NCI-H2081 (cell line): ENCODE measurements at regions not wholly inside any gene's neighbourhood (a gene's known extent, or its start where the extent isn't known, plus 50 kb on each side); places are given as distances from the start of the nearest gene placed in this dataset.

ENCODE experiments used
- DNase-seq, 2 experiments: peaks; one replicate each; lab custom pipeline; 2025; lab: John Stamatoyannopoulos, UW

DNA sequence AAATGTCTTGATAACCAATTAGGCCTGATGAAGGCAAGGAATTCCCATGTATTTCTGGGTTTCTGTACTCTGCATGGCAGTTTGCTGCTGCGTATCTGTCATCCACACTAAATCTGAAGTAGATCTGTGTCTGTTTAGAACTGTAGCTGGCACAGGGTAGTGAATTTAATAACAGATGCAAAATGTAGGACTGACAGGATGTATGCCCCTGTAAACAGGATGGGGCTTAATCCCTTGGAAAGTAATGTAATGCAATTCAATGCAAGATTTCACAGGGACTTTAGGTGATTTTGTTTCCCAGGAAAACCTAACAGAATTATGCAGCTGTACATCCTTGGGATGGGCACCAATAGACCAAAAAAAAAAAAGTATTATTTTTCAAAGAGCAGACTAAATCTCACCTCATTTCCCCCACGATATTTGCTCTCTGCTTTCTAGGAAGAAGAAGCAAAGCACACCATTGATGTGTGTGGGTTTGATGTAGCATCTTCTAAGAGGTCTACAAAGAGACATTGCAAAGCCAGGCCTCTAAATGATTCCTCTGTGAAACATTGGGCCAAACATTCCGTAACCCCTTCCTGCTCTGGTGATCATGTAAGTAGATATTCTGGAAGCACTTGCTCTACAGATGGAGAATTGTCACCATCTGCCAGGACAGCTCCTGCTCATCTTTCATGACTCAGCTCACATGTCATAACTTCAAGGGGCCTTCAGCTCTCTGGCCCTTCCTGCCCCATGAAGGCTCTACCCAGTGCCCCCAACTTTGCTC is 464.3 kb upstream of the RGMA start:
- DNase-seq = no peak

DNA sequence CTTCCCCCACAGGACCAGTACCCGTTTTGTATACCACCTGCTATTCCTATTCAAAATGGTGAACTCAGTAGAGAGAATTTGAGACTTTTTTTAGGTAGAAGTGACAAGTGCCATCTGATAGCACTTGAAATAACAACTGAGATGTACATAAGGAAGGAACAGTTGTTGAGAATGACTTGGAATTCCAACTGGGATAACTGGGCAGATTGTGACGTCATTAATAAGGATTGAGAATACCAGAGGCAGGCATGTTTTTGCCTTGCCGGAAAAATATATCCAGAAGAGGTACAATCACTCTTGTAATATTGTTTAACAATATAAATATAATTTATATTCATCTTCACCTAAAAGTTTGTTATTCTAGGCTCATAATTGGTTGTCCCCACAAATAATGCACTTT is 454.1 kb upstream of the RGMA start:
- DNase-seq = no peak

DNA sequence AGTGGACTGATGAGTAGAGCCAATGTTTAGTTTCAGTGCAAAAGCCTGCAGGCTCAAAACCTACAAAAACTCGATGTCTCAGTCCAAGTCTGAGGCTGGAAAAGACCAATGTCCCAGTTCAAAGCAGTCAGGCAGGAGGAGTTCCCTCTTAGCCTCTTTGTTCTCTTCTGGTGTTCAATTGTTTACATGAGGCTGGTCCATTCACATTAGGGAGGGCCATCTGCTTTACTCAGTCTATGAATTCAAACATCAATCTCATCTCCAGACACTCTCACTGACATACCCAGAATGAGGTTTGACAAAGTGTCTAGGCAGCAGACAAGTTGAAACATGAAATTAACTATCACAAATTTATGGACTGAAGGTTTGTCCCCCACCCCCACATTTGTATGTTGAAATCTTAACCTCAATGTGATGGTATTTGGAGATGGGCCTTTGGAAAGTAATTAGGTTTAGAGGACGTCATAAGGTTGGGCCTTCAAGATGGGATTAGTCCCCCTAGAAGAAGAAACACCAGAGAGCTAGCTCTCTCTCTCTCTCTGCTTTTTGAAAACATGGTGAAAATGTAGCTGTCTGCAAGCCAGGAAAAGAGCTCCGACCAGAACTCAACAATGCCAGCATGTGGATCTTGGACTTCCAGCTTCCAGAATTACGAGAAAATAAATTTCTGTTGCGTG is 438.5 kb upstream of the RGMA start:
- DNase-seq = no peak

DNA sequence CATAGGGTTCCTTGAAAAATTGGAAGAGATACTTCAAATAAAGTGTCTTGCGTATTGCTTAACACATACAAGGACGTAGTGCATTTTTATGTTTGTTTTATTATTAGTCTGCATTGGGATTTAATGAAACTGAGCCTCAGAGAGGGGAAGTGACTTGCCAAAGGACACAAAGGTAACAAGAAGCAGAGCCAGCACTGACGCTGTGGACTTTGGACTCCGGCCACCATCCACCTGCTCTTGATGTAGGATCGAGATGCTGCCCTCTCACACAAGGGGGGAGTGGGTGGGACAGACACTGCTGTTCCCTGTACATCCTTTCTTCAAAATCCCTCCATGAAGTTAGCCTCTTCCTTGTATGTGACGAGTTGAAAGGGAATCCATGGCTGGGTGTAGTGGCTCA is 435.4 kb upstream of the RGMA start:
- no peak for DNase-seq

DNA sequence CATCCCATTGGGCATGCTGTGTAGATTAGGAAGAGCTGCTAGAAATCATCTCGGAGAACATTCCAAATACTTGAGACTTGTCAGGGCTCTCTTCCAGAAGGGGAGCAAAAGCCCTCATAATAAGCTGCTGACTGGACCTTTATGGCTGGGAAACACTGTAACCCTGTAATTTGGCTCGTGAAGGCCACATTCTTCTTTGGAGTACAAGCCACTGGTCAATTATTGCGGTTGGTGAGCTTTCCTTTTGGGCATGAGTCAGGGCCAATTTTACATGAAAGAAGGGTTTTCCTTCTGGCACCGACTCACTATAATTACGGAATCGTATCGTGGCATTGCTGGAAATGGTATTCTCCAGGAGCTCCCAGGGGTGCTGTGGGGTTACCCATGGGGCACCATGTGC is 434.5 kb upstream of the RGMA start:
- peak; percentile 6 to 36 for DNase-seq

DNA sequence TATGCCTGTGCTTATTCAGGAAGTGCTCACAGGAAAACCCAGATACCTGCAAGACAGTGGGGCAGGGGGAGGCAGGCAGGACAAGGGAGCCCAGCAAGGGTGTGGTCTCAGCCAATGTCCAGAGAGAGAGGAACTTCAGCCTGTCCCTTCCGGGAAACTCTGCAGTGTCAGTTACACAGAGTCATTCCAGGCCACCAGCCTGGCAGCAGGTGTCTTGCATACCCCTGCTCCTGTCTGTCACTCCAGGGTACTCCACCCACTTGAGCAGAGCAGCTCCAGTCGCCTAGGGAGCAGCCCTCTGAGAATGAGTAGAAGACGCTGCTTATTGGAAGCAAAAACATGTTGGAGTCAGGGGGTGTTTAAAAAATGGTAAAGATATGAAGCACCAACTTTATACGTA is 431.2 kb upstream of the RGMA start:
- no peak for DNase-seq

DNA sequence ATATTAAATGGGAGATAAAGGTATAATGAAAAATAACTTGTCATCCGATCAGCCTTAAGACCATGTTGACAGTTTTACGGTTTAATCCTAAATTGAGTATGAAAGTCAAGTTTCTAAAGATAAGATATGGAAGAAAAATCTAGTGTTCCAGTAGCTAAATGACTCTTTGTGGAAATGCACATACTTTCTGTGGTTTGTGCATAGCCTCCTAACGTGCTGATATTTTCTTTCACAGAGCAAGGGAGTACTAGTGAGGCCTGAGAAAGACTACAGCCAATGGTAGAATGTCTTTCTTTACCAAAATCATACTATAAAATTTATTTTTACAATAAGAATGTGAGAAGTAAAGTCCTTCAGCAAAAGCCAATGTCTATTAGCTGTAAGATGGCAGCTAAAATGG is 430.6 kb upstream of the RGMA start:
- no peak for DNase-seq

DNA sequence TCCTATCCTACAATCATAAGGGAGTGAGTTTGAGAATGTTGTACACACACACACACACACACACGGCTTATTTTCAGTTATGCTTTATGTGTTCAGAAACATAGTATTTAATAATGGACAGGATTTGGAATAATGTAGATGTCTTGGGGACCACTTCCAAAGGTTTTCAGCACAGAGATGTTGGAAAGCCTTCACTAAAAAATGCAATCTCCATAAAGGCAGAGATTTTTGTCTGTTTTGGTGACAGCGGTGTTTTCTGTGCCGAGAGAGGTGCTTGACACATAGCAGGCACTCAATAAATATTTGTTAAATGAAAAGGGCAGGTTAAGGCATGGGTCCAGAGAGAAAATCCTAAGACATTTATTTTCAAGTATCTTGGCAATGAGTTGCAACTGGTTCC is 428.2 kb upstream of the RGMA start:
- DNase-seq = no peak

DNA sequence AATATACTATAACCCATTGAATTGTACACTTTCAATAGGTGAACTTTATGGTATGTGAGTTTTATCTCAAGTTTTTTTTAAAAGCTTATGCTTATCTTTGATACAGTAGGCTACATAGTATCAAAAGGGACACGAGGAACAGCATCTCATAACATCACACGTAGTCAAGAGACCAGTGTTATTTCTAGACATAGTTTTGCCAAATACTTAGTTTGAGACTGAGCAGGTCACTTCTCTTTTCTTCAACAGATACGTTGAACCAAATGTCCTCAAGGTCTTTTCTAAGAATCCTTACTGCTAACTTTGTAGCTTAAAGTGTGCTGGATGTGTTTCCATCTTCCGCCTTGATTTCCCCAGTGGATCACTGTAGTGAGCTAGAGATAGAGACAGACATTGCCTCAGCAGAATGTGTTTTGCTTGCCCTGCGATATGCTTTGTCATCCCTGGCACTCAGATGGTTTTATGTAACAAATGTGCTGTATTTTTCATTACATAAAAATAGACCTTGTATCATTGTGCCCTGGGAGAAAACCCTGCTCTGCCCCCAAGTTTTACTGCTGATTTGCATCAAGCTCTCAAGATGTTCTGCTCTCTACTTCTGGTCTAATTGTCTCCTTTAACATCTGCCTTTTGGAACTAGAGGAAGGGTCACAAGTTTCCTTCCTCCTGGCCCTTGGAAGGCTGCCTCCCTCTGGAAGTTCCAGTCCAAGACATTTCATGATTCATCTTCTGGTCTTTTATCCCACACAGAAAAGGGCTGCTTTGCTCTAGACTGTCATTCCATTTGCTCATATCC is 426.4 kb upstream of the RGMA start:
- no peak for DNase-seq

DNA sequence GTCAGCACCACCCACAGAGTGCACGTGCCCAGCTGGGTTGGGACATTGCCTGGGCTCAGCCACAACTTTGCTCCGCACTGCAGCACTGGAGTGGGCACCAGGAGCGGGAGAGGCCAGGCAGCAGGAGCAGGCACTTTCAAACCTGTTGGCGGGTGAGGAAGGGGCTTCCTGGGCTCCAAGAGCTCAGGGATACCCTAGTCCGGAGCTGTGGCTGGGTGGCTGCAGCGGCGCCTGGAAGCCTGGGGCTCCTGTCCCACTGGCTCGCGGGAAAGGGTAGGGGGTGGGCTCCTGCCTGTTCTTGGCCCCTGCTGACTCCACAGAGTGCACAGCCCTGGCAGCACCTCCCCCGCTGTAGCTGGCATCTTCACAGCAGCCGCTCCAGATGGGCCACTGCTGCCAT is 417.6 kb upstream of the RGMA start:
- DNase-seq = no peak

DNA sequence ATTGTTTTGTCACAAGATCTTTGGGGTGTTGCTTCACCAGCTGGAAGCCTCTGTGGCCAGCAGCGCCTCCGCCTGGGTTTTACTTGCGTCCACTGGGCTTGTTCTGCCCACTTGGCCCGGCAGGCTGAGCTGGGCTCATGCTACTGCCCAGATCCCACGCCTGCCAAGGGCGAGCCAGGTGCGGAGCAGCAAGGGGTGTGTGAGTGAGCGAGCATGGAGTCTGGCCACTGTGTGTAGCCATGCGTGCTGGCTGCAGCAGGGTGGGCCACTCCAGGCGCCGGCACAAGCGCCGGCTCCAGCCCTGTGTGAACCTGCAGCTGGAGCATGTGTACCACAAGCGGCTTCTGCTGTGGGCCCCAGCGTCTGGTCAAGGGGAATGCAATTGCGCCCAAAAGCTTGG is 416.5 kb upstream of the RGMA start:
- no peak for DNase-seq

DNA sequence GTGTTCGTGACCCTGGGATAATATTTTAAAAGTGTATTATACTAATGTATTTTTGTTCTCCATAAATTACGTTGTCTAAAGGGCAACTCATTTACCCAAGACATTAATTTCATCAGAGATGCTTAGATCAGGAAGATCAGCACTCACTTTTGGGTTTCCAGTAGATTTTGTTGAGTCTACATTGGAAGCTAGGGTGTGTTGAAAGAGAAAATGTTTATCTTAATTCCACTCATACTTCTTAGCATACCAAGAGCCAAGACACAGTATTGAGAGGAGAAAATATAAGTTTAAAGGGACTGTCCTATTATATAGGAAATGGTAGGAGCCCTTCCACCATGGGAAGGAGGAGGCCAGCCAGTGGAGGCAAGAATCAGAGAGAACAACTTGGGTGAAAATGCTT is 412.9 kb upstream of the RGMA start:
- no peak for DNase-seq

DNA sequence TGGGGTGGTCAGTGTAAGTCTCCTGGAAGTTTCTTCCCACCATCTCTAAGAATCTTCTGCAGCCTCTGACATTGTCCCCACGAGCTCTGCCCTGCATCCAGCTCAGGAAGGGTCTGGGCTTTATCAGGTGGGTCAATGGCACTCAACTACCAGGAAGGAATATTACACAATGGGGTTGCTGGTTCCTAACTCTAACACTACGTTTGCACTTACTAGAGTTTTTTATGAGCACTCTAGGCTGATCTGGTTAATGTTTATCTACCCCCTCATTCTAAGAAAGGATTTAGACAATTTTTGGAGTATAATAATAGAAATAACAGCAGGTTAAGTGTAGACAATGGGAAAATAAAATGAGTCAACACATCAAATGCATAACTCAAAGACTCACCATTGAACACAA is 411.1 kb upstream of the RGMA start:
- no peak for DNase-seq

DNA sequence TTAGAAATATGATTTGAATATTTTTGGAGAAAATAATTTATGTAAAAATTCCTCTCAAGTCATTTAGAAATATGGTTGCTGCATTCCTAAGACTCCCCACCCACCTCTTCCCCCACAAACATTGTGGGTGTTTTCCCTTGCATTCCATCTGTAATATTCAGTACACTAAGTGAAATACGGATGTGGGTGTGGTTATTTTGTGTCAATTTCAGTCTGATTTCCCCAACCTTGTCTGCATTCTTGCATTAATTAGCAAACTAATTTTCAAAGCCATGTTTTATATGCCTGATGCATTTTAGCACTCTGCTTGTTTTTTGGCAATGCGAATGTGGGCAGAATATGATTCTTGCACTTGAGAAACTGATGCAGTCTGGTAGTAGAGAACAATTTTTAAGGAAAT is 408.3 kb upstream of the RGMA start:
- no peak for DNase-seq

DNA sequence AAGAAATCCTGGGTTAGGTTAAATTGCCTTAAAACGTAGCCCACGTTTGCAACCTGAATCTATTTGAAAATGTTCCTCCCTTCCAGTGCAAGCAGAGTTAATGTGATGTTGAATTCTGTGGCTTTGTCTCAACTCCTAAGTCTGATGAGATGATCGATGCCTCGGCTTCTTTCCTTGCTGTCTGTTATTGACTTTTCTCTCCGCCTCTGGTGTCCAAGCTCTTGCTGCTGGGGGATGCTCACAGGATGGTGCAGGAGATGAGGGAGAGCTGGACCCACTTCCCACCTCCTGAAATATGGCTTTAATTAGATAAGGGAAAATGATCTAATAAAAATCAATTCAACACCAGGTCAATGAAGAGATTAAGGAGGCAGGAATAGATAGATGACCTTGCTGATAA is 407.9 kb upstream of the RGMA start:
- no peak for DNase-seq

DNA sequence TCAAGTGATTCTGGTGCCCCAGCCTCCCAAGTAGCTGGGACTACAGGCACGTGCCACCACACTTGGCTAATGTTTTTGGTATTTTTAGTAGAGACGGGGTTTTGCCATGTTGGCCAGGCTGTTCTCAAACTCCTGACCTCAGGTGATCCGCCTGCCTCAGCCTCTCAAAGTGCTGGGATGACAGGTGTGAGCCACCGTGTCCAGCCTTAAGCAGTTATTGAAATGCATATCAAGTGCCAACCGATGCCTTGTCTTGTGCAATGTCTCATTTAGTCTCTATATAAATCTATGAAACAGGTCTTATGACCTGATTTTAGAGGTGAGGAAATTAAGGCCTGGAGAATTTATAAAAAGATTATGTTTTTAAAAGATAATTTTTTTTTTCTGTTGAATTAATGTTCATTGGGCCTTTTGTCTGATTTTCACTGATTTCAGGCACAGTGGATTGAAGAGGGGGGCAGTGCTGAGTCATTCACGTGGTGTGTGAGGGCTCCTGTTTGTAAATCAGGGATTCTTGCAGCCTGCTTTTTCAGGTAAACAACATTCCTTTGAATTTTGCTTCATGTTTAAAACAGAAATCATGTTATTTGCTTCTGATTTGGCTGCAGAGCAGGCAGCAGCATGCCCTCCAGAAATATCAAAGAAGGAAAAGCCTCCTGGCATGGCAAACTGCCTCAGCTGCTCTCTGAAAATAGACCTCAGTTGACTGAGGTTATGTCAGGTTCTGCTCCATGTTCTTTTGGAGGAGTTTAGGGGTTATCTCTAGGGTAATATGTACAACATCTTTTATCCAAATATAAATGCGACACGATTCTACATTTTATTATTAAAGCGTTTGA is 407.0 kb upstream of the RGMA start:
- DNase-seq = no peak

DNA sequence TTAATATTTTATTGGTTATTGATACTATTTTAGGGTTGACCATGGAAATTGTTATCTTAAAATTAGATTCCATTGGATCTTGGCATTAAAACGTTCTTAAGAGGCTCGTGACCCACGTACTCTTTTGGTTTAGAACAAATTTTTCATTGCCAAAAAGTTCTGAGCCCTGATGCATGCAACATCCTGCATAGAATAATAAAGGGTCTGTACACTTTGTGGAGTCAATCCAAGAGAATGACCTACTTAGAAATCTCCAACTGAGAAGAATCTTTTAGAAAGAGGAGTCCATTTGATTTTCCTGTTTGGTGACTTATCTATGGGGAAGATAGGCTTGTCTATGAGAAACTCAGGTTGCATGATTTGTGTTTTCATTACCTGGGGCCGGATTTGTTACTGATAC is 404.2 kb upstream of the RGMA start:
- DNase-seq = no peak

DNA sequence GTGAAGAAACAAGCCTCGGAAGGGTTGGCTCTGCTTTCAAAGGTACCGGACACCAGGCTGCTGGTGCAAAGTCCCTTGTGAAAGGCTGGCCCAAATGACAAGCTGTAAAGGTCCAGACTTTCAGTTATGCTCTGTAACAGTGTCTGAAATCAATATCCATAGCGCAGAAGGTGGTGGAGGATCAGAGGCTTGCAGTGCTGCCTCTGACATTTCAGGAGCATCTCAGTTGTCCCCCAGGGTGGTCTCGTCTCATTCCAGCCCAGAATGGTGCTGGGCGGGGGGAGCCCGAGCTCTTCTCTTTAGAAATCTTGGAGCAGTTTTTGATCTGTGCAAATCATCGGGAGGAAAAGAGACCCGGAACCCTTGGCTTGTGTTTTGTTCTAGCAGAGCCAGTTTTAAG is 402.3 kb upstream of the RGMA start:
- DNase-seq = no peak

DNA sequence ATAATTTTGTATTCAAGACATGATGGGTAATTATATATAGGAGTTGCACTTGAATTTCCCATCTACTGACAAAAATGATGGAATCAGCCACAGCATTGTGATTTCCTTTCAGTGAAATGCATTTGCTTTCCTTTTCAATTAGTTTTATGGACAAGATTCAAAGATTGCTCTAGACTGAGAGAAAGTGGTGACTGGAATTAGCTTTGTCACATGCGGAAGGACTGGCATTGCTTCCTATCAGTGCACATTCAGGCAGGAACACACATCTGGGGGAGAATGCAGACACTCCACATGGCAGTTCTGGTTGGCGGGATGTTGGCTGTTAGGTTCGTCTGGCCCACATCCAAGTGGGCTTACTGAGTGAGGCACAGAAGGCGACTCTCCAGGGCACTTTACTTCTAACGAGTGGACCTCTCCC is 399.3 kb upstream of the RGMA start:
- DNase-seq = no peak

DNA sequence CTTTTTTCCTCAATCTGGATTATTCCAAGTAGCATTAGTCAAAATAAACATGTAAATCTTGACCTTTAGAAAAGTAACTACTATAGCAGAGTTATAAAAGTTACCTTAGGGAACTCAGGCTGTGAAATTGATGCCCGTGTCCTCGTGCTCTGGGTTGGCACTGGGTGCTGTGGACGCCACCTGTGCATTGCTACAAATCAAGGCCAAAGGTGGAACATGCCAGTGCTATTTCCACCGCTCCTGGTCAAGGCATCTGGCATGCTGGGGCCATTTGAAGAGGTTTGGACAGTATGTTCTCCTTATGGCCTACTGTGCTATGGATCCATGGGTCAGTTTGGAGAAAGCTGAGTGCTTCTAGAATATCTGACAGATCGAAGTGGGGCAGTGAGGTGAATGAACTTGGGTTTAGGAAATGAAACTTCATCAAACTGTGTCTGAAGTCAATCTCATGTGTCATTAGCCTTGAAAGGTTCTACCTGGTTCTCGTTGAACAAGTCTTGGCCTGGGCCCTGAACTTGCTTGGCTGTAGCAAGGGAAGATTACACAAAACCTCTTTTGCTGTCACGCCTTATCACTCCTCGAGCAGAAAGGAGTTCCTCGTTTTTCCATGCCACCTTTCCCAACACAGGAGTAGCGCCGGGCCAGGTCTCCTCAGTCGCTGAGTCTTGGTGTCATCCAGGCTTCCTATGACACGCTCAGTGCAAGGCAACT is 397.6 kb upstream of the RGMA start:
- no peak for DNase-seq
